A673 (cell line): ENCODE measurements at regions not wholly inside any gene's neighbourhood (a gene's known extent, or its start where the extent isn't known, plus 50 kb on each side); places are given as distances from the start of the nearest gene placed in this dataset.

ENCODE experiments used
- BruUV-seq: library from RNA; stranded (reverse); fragments of 400-500 nt; replicated peaks from 2 replicates; lab custom pipeline; 2021; lab: Mats Ljungman, UMichigan
- CTCF ChIA-PET: fragments of 300-600 bp; sonication (Branson Sonifier 250); formaldehyde crosslinking; loops from one replicate; lab custom pipeline; 2022; ENCODE audit warnings: antibody characterized with exemption; lab: Charles Lee
- POLR2A ChIA-PET: fragments of 300-600 bp; sonication (Branson Sonifier 250); formaldehyde crosslinking; loops from one replicate; lab custom pipeline; 2022; ENCODE audit warnings: antibody characterized with exemption; ENCODE audit not compliant: low non-redundant PET; lab: Charles Lee
- DNase-seq: peaks from one replicate; pipeline ENCODE4 v3.0.0-alpha.2; 2015; ENCODE audit warnings: low spot score
- H3K27ac ChIP-seq: fragments of 200-600 bp; sonication (generic); 2 replicates; pipeline ENCODE4 v1.5.1; 2016; ENCODE audit warnings: mixed run types, low read depth, mild to moderate bottlenecking, mixed read lengths, antibody characterized with exemption, low read length; ENCODE audit not compliant: poor library complexity, severe bottlenecking
- H3K27me3 ChIP-seq: fragments of 200-600 bp; sonication (generic); replicated peaks from 2 replicates; pipeline ENCODE4 v1.6.1; 2017; ENCODE audit warnings: mixed run types, low read depth, mild to moderate bottlenecking, mixed read lengths, antibody characterized with exemption, low read length; ENCODE audit not compliant: insufficient read depth, poor library complexity
- H3K36me3 ChIP-seq: fragments of 200-600 bp; sonication (generic); 2 replicates; pipeline ENCODE4 v1.6.1; 2016; ENCODE audit warnings: mixed run types, mild to moderate bottlenecking, mixed read lengths, antibody characterized with exemption, low read length; ENCODE audit not compliant: insufficient read depth, poor library complexity, severe bottlenecking
- H3K4me1 ChIP-seq: fragments of 200-600 bp; sonication (generic); 2 replicates; pipeline ENCODE4 v1.6.1; 2017; ENCODE audit warnings: mixed run types, mild to moderate bottlenecking, mixed read lengths, antibody characterized with exemption, low read length; ENCODE audit not compliant: insufficient read depth, poor library complexity, severe bottlenecking
- H3K4me3 ChIP-seq: fragments of 200-600 bp; sonication (generic); 2 replicates; pipeline ENCODE4 v1.5.1; 2016; ENCODE audit warnings: low read depth, mixed run types, mild to moderate bottlenecking, mixed read lengths, low read length; ENCODE audit not compliant: poor library complexity, severe bottlenecking
- H3K9me3 ChIP-seq: fragments of 200-600 bp; sonication (generic); 2 replicates; pipeline ENCODE4 v1.6.1; 2016; ENCODE audit warnings: mixed run types, low read depth, mild to moderate bottlenecking, mixed read lengths, antibody characterized with exemption, low read length; ENCODE audit not compliant: poor library complexity, severe bottlenecking
- CTCF ChIP-seq: fragments of 300-800, 200-600 bp; sonication (generic); conservative IDR thresholded peaks from 2 replicates; pipeline ENCODE4 v1.5.1; 2017; ENCODE audit warnings: low read depth, mild to moderate bottlenecking, antibody characterized with exemption, low read length, moderate library complexity, mixed read lengths
- EZH2 ChIP-seq: fragments of 200-600 bp; sonication (generic); IDR thresholded peaks from 2 replicates; pipeline ENCODE4 v1.6.1; 2017; ENCODE audit warnings: borderline replicate concordance, low read depth, mild to moderate bottlenecking, mixed read lengths, antibody characterized with exemption, low read length; ENCODE audit not compliant: poor library complexity, severe bottlenecking
- intact Hi-C: fragments of 100-400 bp; cut with micrococcal nuclease; formaldehyde crosslinking; loops from one replicate; pipeline ENCODE4 v1.10.0; 2022; ENCODE audit not compliant: unreplicated experiment

GRCh38 chr7:89908736-89909135 is 245.5 kb upstream of the STEAP1 start:
- H3K27ac ChIP-seq, result no peak overlapping the region
- no TSS peak for BruUV-seq
- ChIA-PET CTCF (no interaction called here), POLR2A (no interaction called here)
- intact Hi-C loops, result no loop called here
- H3K4me3 ChIP-seq, result no peak overlapping the region
- no peaks in the 10 kb centered on the region for H3K36me3 ChIP-seq
- DNase-seq, result no peak
- no peaks in the 10 kb centered on the region for H3K4me1 ChIP-seq
- TF ChIP-seq EZH2, result no peak
- no peak for TF ChIP-seq CTCF
- H3K27me3 ChIP-seq, result no peaks in the 10 kb centered on the region
- no peaks in the 10 kb centered on the region for H3K9me3 ChIP-seq

- no peak for TF ChIP-seq EZH2
- no peak for TF ChIP-seq CTCF
- BruUV-seq, result no TSS peak
- ChIA-PET POLR2A (no interaction called here), CTCF (no interaction called here)
- no peaks in the 10 kb centered on the region for H3K9me3 ChIP-seq
- no peak for DNase-seq
- no peak overlapping the region for H3K27ac ChIP-seq
- H3K27me3 ChIP-seq, result no peaks in the 10 kb centered on the region
- intact Hi-C loops, result no loop called here
- H3K36me3 ChIP-seq, result no peaks in the 10 kb centered on the region
- no peak overlapping the region for H3K4me3 ChIP-seq
- H3K4me1 ChIP-seq, result no peaks in the 10 kb centered on the region
These were observed 239.6 kb upstream of the STEAP1 start for GRCh38 chr7:89914711-89915110.

GRCh38 chr7:89926194-89926593 is 228.1 kb upstream of the STEAP1 start:
- BruUV-seq, result no TSS peak
- H3K4me3 ChIP-seq, result no peak overlapping the region
- H3K9me3 ChIP-seq, result no peaks in the 10 kb centered on the region
- no peaks in the 10 kb centered on the region for H3K27me3 ChIP-seq
- POLR2A ChIA-PET, result no interaction called here
- CTCF ChIA-PET, result no interaction called here
- no peak for DNase-seq
- no peak overlapping the region for H3K27ac ChIP-seq
- no peaks in the 10 kb centered on the region for H3K4me1 ChIP-seq
- intact Hi-C loops, result no loop called here
- TF ChIP-seq CTCF, result no peak
- no peak for TF ChIP-seq EZH2
- no peaks in the 10 kb centered on the region for H3K36me3 ChIP-seq
